ENCODE measurements at regions not wholly inside any gene's neighbourhood (a gene's known extent, or its start where the extent isn't known, plus 50 kb on each side); places are given as distances from the start of the nearest gene placed in this dataset.

- Histone ChIP-seq H3K27me3 (replicated peaks in 1 of 7) (no peaks in the 10 kb centered on the region), H3K36me3 (no peaks in the 10 kb centered on the region), H3K4me1 (no peaks in the 10 kb centered on the region), H3K9me3 (peaks cover 0 to 8% (median 0%) of the 10 kb centered on the region in 8 donors), H3K27ac (no peak overlapping the region), H3K4me3 (no peak overlapping the region)
- 74 to 90% (median 83%) methylated on average over 3 of the region's 3 CpGs for WGBS, 5 donors
- intact Hi-C loops (cut with DNase I; ENCODE audit: low total_unique reads): no loop called here
- DNase-seq: no peak
- no peak for TF ChIP-seq CTCF (IDR thresholded peaks at IDR 0.05 in 8 of 11, conservative IDR thresholded peaks at IDR 0.05 in 3 of 11)
- TF ChIP-seq POLR2A (IDR thresholded peaks at IDR 0.05): no peak
- TF ChIP-seq POLR2AphosphoS5 (IDR thresholded peaks at IDR 0.05): no peak
Observed at GRCh38 chr13:38160131-38160530, 189.5 kb upstream of the UFM1 start.

DNA sequence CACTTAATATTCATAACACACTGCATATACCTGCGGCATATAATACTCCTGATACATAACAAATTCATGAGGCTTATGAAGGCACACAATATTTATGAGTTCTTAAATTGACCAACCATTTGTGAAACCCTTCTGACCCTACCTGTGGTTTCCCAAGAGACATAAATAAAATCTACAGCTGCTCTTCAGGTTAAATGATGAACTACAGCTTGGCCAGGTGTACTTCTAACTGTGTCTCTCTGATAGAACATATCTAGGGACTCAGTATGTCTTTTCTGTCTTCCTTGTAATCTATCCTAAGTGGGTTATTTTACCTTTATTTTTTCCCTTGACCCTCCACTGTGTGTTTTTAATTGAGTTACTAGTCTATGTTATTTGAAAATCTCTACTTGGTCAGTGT, 189.9 kb upstream of the UFM1 start:
- H3K4me3 ChIP-seq: no peak overlapping the region
- WGBS, 5 donors: 88 to 100% (median 93%) methylated on average over 1 of the region's 1 CpG
- peaks cover 0 to 8% (median 0%) of the 10 kb centered on the region in 8 donors for H3K9me3 ChIP-seq
- no peaks in the 10 kb centered on the region for H3K4me1 ChIP-seq
- H3K36me3 ChIP-seq: no peaks in the 10 kb centered on the region
- no peaks in the 10 kb centered on the region for H3K27me3 ChIP-seq (replicated peaks in 1 of 7)
- intact Hi-C loops (cut with DNase I; ENCODE audit: low total_unique reads): no loop called here
- H3K27ac ChIP-seq: no peak overlapping the region
- DNase-seq: no peak
- TF ChIP-seq POLR2AphosphoS5 (IDR thresholded peaks at IDR 0.05) (no peak), CTCF (IDR thresholded peaks at IDR 0.05 in 8 of 11, conservative IDR thresholded peaks at IDR 0.05 in 3 of 11) (no peak), POLR2A (IDR thresholded peaks at IDR 0.05) (no peak)

GRCh38 chr13:38147050-38147449, 202.6 kb upstream of the UFM1 start:
- Histone ChIP-seq H3K27me3 (replicated peaks in 1 of 7) (no peaks in the 10 kb centered on the region), H3K36me3 (no peaks in the 10 kb centered on the region), H3K4me1 (no peaks in the 10 kb centered on the region), H3K9me3 (peaks cover 0 to 6% (median 2%) of the 10 kb centered on the region in 8 donors), H3K27ac (no peak overlapping the region), H3K4me3 (no peak overlapping the region)
- DNase-seq: no peak
- intact Hi-C loops (cut with DNase I; ENCODE audit: low total_unique reads): no loop called here
- TF ChIP-seq CTCF (IDR thresholded peaks at IDR 0.05 in 8 of 11, conservative IDR thresholded peaks at IDR 0.05 in 3 of 11): no peak
- TF ChIP-seq POLR2AphosphoS5 (IDR thresholded peaks at IDR 0.05): no peak
- no peak for TF ChIP-seq POLR2A (IDR thresholded peaks at IDR 0.05)
- 80 to 85% (median 81%) methylated on average over 3 of the region's 3 CpGs for WGBS, 5 donors

DNA sequence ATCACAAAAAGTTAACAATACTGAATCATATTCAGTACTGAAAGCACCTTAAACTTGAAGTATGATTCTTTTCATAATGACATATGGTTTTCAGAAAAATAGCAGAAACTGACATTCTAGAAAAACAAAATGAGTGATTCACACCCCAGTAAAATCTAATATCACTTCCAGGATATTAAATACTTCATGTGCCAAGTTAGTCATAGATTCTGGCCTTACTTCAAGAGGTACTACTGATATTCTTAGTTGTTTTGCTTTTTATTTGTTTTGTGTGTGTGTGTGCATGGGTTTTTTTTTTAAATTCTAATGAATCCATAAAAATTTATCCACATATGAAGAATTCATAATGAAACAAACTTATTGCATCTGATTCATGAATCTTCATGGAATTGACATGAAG, 207.9 kb upstream of the UFM1 start:
- H3K4me1 ChIP-seq: no peaks in the 10 kb centered on the region
- no peaks in the 10 kb centered on the region for H3K36me3 ChIP-seq
- TF ChIP-seq CTCF (IDR thresholded peaks at IDR 0.05 in 8 of 11, conservative IDR thresholded peaks at IDR 0.05 in 3 of 11) (no peak), POLR2A (IDR thresholded peaks at IDR 0.05) (no peak), POLR2AphosphoS5 (IDR thresholded peaks at IDR 0.05) (no peak)
- intact Hi-C loops (cut with DNase I; ENCODE audit: low total_unique reads): no loop called here
- H3K4me3 ChIP-seq: no peak overlapping the region
- peaks cover 0 to 16% (median under 1%) of the 10 kb centered on the region in 8 donors for H3K9me3 ChIP-seq
- DNase-seq: no peak
- H3K27ac ChIP-seq: no peak overlapping the region
- H3K27me3 ChIP-seq (replicated peaks in 1 of 7): no peaks in the 10 kb centered on the region

All from spleen (tissue), 11 donors.